HG03457 (cell line): ENCODE measurements at regions not wholly inside any gene's neighbourhood (a gene's known extent, or its start where the extent isn't known, plus 50 kb on each side); places are given as distances from the start of the nearest gene placed in this dataset.

Source experiments
- ATAC-seq: cut with Tn5 transposase; IDR thresholded peaks from one replicate; pipeline ENCODE4 v1.9.1; 2021; ENCODE audit warnings: moderate number of reproducible peaks; ENCODE audit not compliant: unreplicated experiment

DNA sequence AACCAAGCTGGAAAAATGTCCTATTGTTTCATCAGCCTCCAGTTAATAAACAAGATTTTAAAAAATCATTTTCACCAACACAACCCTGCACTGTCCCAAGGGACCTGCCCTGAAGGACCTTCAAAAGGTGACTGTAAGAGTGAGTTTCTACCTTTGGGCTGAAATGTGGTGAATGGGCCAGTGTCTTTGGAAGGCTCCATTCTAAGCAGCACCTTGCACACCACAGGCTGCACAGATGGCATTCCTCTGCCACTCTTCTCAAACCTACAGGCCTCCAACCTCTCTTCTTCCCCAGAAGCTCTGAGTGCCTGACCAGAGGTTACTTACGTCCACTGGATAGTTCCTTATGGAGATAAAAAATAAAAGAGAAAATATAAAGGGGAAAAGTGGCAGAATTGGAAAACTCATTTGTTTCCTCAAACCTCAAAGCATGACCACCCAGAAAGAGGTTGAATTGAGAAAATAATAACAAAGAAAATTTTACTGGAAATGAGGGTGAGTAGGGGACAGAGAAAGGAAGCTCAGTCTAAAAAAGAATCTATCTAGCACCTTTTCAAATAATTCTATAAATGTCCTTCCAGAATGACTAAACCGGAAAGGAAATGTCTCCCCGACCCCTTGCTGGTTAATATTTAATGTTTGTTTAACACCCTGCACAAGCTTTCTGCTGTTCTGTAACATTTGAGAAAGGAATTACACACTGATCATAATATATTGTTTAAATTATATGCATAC lies 175.7 kb downstream of the METTL4 start:
- ATAC-seq: peak; percentile 76

DNA sequence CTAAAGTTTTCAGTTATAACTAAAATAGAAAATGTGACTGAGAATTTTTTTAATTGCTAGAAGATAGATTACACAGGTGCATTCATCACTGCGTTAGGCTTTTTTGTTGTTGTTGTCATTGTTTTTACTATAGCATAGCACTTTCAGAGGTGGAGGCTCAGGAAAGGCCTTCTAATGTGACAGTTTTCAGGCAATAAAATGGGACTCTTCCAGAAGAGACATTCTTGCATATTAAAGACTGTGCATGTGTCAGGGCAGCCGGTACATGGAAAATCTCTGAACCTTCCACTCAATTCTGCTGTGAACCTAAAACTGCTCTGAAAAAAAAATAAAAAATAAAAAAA lies 175.2 kb downstream of the METTL4 start:
- peak; percentile 29 for ATAC-seq

DNA sequence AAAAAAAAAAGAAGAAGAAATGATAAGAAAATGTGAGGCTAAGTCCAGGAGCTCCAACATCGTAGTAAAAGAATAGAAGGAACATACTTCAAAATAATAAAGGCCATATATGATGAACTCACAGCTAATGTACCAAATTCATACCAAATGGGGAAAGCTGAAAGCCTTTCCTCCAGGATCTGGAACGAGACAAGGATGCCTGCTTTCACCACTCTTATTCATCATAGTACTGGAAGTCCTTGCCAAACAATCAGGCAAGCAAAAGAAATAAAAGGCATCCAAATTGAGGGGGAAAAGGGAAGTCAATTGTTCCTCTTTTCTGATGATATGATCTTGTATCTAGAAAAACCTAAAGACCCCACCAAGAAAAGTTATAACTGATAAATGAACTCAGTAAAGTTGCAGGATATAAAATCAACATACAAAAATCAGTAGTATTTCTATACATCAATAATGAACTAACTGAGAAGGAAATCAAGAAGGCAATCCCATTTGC lies 170.6 kb downstream of the METTL4 start:
- ATAC-seq: no peak

DNA sequence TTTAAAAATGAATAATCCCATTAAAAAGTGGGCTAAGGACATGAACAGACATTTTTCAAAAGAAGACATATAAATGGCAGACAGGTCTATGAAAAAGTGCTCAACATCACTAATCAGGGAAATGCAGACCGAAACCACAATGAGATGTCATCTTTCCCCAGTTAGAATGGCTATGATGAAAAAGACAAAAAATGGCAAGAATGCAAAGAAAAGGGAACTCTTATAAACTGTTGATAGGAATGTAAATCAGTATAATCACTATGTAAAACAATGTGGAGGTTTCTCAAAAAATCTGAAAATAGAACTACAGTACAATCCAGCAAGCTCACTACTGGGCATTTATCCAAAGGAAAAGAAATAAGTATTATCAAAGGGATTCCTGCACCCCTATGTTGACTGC lies 169.2 kb downstream of the METTL4 start:
- no peak for ATAC-seq

DNA sequence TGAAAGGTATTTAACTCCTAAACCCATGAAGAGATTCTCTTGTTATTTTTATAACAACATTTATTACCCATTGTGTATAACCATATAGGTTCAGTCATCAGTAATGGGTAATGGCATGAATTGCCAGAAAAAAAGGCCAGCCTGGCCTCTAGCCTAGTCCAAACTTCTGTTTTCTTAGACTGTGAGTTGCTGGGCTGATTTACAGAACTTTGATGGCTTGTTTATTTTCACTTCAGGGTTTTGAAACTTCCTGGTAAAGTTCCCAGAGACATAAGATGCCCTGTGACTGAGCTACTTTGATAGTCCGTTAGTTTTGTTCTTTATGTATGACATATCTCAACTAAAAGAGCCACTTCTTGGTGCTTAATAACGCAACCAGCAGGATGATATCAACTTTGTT lies 164.8 kb downstream of the METTL4 start:
- no peak for ATAC-seq

- ATAC-seq: no peak
Measured at GRCh38 chr18:2407961-2408360, 163.3 kb downstream of the METTL4 start.

GRCh38 chr18:2409906-2410305 lies 161.4 kb downstream of the METTL4 start:
- no peak for ATAC-seq

DNA sequence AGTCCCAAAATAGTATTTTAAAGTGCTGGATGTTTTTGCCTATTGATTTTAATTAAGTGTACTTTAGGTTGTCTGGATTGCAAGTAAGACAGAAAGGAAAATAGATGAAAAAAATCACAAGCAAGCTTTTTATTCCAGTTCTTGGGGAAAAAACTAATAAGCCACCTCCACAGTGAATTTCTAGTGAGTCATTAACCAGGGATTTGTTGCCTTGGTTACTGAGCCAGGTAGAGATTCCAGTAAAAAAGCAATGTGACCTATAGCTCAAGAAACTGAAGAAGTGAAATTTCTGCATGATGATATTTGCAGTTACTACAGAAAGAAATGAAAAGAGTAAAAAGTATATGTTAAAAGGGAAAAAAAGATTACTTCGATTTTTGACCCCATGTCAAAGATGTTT lies 160.6 kb downstream of the METTL4 start:
- no peak for ATAC-seq

DNA sequence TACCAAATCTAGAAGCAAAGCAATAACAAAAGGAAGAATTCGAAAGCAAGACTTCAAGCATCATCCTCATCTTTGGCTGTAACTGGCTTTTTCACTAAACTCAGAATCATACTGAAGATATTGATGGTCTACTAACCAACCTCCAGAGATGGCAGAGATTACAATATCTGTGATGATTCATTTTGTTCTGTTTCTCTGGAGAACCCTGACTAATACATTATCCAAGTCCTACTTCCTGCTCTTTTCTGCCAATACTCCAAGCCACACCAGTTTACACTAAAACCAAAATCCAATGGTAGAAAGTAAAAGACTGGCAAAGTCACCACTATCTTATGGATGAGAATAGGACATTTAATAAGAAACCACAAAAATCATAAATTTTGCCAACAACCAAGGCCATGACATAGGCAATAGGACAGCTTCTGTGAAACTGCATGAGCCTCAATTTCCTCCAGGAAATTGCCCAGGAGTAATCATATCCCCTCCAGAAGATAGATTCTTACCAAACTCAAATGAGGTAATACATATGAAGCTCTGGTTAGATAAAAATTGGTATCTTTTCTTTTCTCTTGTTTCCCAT lies 159.8 kb downstream of the METTL4 start:
- ATAC-seq: no peak

- no peak for ATAC-seq
Measured at GRCh38 chr18:2412281-2412680, 159.0 kb downstream of the METTL4 start.

GRCh38 chr18:2412996-2413751 lies 158.1 kb downstream of the METTL4 start:
- no peak for ATAC-seq

- no peak for ATAC-seq
Measured at GRCh38 chr18:2414235-2414634, 157.1 kb downstream of the METTL4 start.

GRCh38 chr18:2415656-2416055 lies 155.6 kb downstream of the METTL4 start:
- ATAC-seq: no peak

DNA sequence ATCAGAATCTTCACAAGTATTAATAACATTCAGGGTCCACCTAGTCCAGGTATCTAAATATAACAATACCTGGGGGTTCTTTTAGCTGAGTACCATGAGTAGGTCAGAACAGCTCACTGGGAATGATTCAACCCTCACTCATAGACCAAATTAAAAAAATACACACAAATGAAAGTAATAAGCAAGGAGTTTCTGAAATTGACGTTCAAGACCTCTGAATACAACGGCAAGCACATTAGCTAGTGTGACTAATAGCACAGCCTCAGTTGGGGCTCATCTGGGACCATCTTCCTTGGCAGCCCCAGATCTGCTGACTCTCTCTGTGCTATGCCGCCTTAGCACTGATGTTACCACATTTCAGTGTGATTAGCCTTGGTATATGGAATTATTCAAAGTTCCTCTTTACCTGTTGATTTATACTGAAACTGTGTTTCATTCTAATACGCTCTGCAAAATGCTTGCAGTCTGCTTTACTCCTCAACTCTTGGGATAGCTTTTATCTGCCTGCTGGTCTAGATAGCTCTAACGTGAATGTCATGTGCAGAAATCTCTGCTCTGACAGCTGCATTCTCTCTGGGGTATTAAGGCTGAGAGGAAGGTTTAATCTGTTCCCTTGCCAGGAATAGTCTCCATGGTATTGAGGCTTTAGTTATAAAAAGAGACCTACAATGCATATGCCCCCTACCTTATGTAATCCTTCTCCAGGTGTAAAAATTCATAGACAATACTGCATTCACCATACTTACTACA lies 153.3 kb downstream of the METTL4 start:
- no peak for ATAC-seq

- no peak for ATAC-seq
Measured at GRCh38 chr18:2420367-2420766, 150.9 kb downstream of the METTL4 start.

DNA sequence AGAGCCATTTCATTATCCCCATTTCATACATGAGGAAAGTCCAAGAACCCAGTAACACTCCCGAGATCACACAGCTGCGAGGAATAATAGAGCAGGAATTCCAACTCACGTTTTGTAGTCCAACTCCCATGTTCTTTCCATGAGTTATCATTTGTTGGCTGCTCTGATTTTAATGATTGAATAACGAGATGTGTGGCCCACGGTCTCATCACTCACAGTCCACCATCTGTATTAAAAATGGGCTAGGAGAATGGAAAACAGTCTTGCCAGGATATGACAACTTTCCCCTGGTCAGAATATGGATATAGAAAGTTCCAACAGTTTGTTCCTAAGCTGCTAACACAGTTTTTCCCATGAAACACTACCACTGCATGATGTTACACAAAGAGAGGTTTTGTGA lies 147.5 kb downstream of the METTL4 start:
- no peak for ATAC-seq

- no peak for ATAC-seq
Measured at GRCh38 chr18:2424420-2424819, 146.9 kb downstream of the METTL4 start.

GRCh38 chr18:2425426-2426317 lies 145.6 kb downstream of the METTL4 start:
- no peak for ATAC-seq

GRCh38 chr18:2430191-2430590 lies 141.1 kb downstream of the METTL4 start:
- ATAC-seq: no peak

- ATAC-seq: no peak
Measured at GRCh38 chr18:2431806-2432205, 139.5 kb downstream of the METTL4 start.
